ENCODE measurements at regions not wholly inside any gene's neighbourhood (a gene's known extent, or its start where the extent isn't known, plus 50 kb on each side); places are given as distances from the start of the nearest gene placed in this dataset.
"Not testable (repeated sequence)": the region's sequence is repeated elsewhere in the genome, so short reads cannot be mapped to it uniquely, and the experiment has no call there.

- H3K36me3 ChIP-seq: no peaks in the 10 kb centered on the region
- no peaks in the 10 kb centered on the region for H3K4me1 ChIP-seq
- no peak for TF ChIP-seq CTCF (IDR thresholded peaks at IDR 0.05)
- TF ChIP-seq POLR2AphosphoS5 (IDR thresholded peaks at IDR 0.05): no peak
- no peak for TF ChIP-seq EP300 (IDR thresholded peaks at IDR 0.05)
- no peak for TF ChIP-seq POLR2A (IDR thresholded peaks at IDR 0.05)
- H3K27ac ChIP-seq: no peak overlapping the region
- H3K27me3 ChIP-seq: peaks cover 0 to 9% (median 0%) of the 10 kb centered on the region in 3 donors
- intact Hi-C loops (cut with DNase I; ENCODE audit: low total_unique reads): no loop called here
- no peak for DNase-seq
- peaks cover 0 to 11% (median 4%) of the 10 kb centered on the region in 4 donors for H3K9me3 ChIP-seq
- no peak overlapping the region for H3K4me3 ChIP-seq
- 54 to 87% (median 71%) methylated on average over 3 of the region's 3 CpGs for WGBS, 5 donors
These were observed 325.3 kb downstream of the LNPK start for GRCh38 chr2:175676813-175677212.

DNA sequence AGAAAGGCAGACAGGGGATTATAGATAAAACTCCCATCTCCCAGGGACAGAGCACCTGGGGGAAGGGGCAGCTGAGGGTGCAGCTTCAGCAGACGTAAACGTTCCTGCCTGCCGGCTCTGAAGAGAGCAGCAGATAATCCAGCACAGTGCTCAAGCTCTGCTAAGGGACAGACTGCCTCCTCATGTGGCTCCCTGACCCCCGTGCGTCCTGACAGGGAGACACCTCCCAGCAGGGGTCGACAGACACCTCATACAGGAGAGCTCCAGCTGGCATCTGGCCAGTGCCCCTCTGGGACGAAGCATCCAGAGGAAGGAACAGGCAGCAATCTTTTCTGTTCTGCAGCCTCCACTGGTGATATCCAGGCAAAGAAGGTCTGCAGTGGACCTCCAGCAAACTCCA, 333.3 kb downstream of the LNPK start:
- DNase-seq; H3K27ac ChIP-seq; H3K4me1 ChIP-seq; intact Hi-C loops (cut with DNase I; ENCODE audit: low total_unique reads); H3K4me3 ChIP-seq; H3K36me3 ChIP-seq: not testable (repeated sequence)
- peaks cover 0 to 19% (median 0%) of the 10 kb centered on the region in 3 donors for H3K27me3 ChIP-seq
- 68 to 76% (median 69%) methylated on average over 7 of the region's 7 CpGs for WGBS, 5 donors
- peaks cover 0 to 11% (median 4%) of the 10 kb centered on the region in 4 donors for H3K9me3 ChIP-seq

DNA sequence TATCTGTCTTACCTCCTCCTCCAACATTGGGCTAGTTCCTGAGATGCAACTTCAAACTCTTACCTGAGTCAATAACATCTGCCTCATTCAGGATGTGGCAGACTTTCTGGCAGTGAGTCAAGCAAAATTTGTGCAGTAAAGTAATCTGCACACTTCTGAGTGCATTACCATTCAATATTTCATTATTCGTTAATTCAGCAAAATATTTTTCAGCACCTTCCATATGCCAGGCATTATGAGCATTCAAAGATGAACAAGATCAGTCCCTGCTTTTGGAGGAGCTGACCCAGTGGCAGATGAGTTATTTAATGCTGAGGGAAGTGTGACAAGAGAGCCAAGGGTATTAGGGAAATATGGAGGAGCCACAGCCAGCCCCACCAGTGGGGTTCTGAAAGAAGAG, 339.7 kb downstream of the LNPK start:
- no peak overlapping the region for H3K27ac ChIP-seq
- H3K36me3 ChIP-seq: no peaks in the 10 kb centered on the region
- 85 to 98% (median 90%) methylated on average over 1 of the region's 1 CpG for WGBS, 5 donors
- DNase-seq: no peak
- no peaks in the 10 kb centered on the region for H3K4me1 ChIP-seq
- intact Hi-C loops (cut with DNase I; ENCODE audit: low total_unique reads): no loop called here
- H3K4me3 ChIP-seq: no peak overlapping the region
- no peaks in the 10 kb centered on the region for H3K9me3 ChIP-seq
- H3K27me3 ChIP-seq: peaks cover 0 to 19% (median 0%) of the 10 kb centered on the region in 3 donors
- no peak for TF ChIP-seq EP300 (IDR thresholded peaks at IDR 0.05)
- TF ChIP-seq POLR2A (IDR thresholded peaks at IDR 0.05): no peak
- TF ChIP-seq CTCF (IDR thresholded peaks at IDR 0.05): no peak
- no peak for TF ChIP-seq POLR2AphosphoS5 (IDR thresholded peaks at IDR 0.05)

GRCh38 chr2:175648577-175649063, 353.4 kb downstream of the LNPK start:
- TF ChIP-seq POLR2A (IDR thresholded peaks at IDR 0.05) (no peak), EP300 (IDR thresholded peaks at IDR 0.05) (no peak), CTCF (IDR thresholded peaks at IDR 0.05) (no peak), POLR2AphosphoS5 (IDR thresholded peaks at IDR 0.05) (no peak)
- H3K4me1 ChIP-seq: no peaks in the 10 kb centered on the region
- H3K9me3 ChIP-seq: peaks cover 0 to 31% (median 27%) of the 10 kb centered on the region in 4 donors
- intact Hi-C loops (cut with DNase I; ENCODE audit: low total_unique reads): no loop called here
- H3K36me3 ChIP-seq: no peaks in the 10 kb centered on the region
- DNase-seq: no peak
- H3K27ac ChIP-seq: no peak overlapping the region
- no peak overlapping the region for H3K4me3 ChIP-seq
- peaks cover 0 to 13% (median 0%) of the 10 kb centered on the region in 3 donors for H3K27me3 ChIP-seq
- WGBS, 5 donors: 0 to 64% (median 0%) methylated on average over 1 of the region's 1 CpG

- DNase-seq: no peak
- Histone ChIP-seq H3K4me1 (no peaks in the 10 kb centered on the region), H3K27ac (no peak overlapping the region), H3K27me3 (peaks cover 0 to 13% (median 0%) of the 10 kb centered on the region in 3 donors), H3K9me3 (peaks cover 0 to 31% (median 25%) of the 10 kb centered on the region in 4 donors), H3K4me3 (no peak overlapping the region), H3K36me3 (no peaks in the 10 kb centered on the region)
- WGBS, 5 donors: 83 to 100% (median 98%) methylated on average over 2 of the region's 2 CpGs
- TF ChIP-seq POLR2AphosphoS5 (IDR thresholded peaks at IDR 0.05): no peak
- TF ChIP-seq EP300 (IDR thresholded peaks at IDR 0.05): no peak
- no peak for TF ChIP-seq POLR2A (IDR thresholded peaks at IDR 0.05)
- TF ChIP-seq CTCF (IDR thresholded peaks at IDR 0.05): no peak
- intact Hi-C loops (cut with DNase I; ENCODE audit: low total_unique reads): no loop called here
These were observed 355.0 kb downstream of the LNPK start for GRCh38 chr2:175647058-175647457.
